Adrenal gland (tissue), 9 donors: ENCODE measurements at regions not wholly inside any gene's neighbourhood (a gene's known extent, or its start where the extent isn't known, plus 50 kb on each side); places are given as distances from the start of the nearest gene placed in this dataset.

ENCODE experiments used
- DNase-seq, 7 donors: peaks; one replicate each; pipeline ENCODE4 v3.0.0-alpha.2; 2019 to 2020
- H3K27ac ChIP-seq, 5 donors: fragments of 200-600 bp; sonication (generic) in 4 of 5; 1 replicate in 3 of 5; 2 replicates in 2 of 5; pipeline versions ENCODE4 v1.5.1 to v1.8.0; 2016 to 2020; ENCODE audit warnings: mild to moderate bottlenecking in 1 of 5
- H3K27me3 ChIP-seq: fragments of 200-600 bp; 2 replicates; pipeline ENCODE4 v1.8.0; 2021
- H3K36me3 ChIP-seq, 2 donors: fragments of 200-600 bp; replicated peaks in 1 of 2; 1 replicate in 1 of 2; 2 replicates in 1 of 2; pipeline versions ENCODE4 v1.5.1 to v1.8.0; 2018 to 2022
- H3K4me1 ChIP-seq, 2 donors: fragments of 200-600 bp; replicated peaks in 1 of 2; 1 replicate in 1 of 2; 2 replicates in 1 of 2; pipeline versions ENCODE4 v1.5.1 to v1.8.0; 2018 to 2021
- H3K4me3 ChIP-seq, 4 donors: fragments of 200-600 bp; sonication (generic) in 3 of 4; one replicate each; pipeline ENCODE4 v1.5.1; 2016 to 2018
- H3K9me3 ChIP-seq, 3 donors: fragments of 200-600 bp; sonication (generic) in 1 of 3; replicated peaks in 1 of 3; 1 replicate in 2 of 3; 2 replicates in 1 of 3; pipeline versions ENCODE4 v1.5.1 to v1.8.0; 2016 to 2021
- CTCF ChIP-seq, 6 experiments: fragments of 450-650 bp in 4 of 6; fragments of 200-600 bp in 2 of 6; sonication (generic) in 1 of 6; IDR thresholded peaks; 1 replicate in 5 of 6; 2 replicates in 1 of 6; pipeline versions ENCODE4 v1.5.1 to v1.8.0; 2016 to 2021; ENCODE audit warnings: antibody characterized with exemption in 6 of 6, mild to moderate bottlenecking in 2 of 6, moderate library complexity in 1 of 6
- POLR2A ChIP-seq, 2 donors: fragments of 450-650 bp; IDR thresholded peaks; one replicate each; pipeline ENCODE4 v1.6.1; 2017; ENCODE audit warnings: antibody characterized with exemption in 2 of 2, mild to moderate bottlenecking in 2 of 2, moderate library complexity in 1 of 2
- WGBS, 4 donors: extraction: QIAGEN DNeasy Blood & Tissue Kit in 2 of 4; methylation state at CpG; one replicate each; pipeline versions ENCODE4 v1.1.5 to v1.1.7; 2013 to 2017; 5-methylcytosine and 5-hydroxymethylcytosine counted together
- intact Hi-C, 2 donors: fragments of 100-400 bp; cut with DNase I; formaldehyde crosslinking; loops; one replicate each; pipeline versions ENCODE4 v1.14.1 to v1.15.0; 2022 to 2023
- donor health status: healthy with polysubstance abuse.
- donor health status: Bipolar disorder and iron deficiency.
- donor health status: DM: yes; HTN: yes; CAD: no.
- donor health status: DM: no; HTN: no; CAD: no.
- donor health status: DM: no; HTN: no; CAD: no.

- intact Hi-C loops, result loop anchor here in 1 of 2 donors (10.0 kb wide), 1 partner anchor 699 kb away; no protein-coding TSS in a partner anchor
- WGBS, 4 donors, result 69 to 89% (median 81%) methylated on average over 3 of the region's 3 CpGs
- TF ChIP-seq CTCF (IDR thresholded peaks at IDR 0.05) (no peak), POLR2A (IDR thresholded peaks at IDR 0.05) (no peak)
- no peaks in the 10 kb centered on the region for H3K36me3 ChIP-seq
- no peak overlapping the region for H3K4me3 ChIP-seq
- H3K4me1 ChIP-seq, result no peaks in the 10 kb centered on the region
- no peaks in the 10 kb centered on the region for H3K9me3 ChIP-seq
- no peaks in the 10 kb centered on the region for H3K27me3 ChIP-seq
- DNase-seq, result no peak
- no peak overlapping the region for H3K27ac ChIP-seq
These were observed 181.2 kb upstream of the PROK2 start for GRCh38 chr3:71966185-71966584.

GRCh38 chr3:71964170-71964569, 179.2 kb upstream of the PROK2 start:
- Histone ChIP-seq H3K4me3 (no peak overlapping the region), H3K36me3 (no peaks in the 10 kb centered on the region), H3K4me1 (no peaks in the 10 kb centered on the region), H3K27ac (no peak overlapping the region), H3K9me3 (no peaks in the 10 kb centered on the region), H3K27me3 (no peaks in the 10 kb centered on the region)
- DNase-seq, result no peak
- no peak for TF ChIP-seq CTCF (IDR thresholded peaks at IDR 0.05)
- TF ChIP-seq POLR2A (IDR thresholded peaks at IDR 0.05), result no peak
- WGBS, 4 donors, result 71 to 100% (median 91%) methylated on average over 1 of the region's 1 CpG
- intact Hi-C loops, result loop anchor here (5.0 to 10.0 kb wide), 2 partner anchors 293 to 701 kb away; no protein-coding TSS in a partner anchor

DNA sequence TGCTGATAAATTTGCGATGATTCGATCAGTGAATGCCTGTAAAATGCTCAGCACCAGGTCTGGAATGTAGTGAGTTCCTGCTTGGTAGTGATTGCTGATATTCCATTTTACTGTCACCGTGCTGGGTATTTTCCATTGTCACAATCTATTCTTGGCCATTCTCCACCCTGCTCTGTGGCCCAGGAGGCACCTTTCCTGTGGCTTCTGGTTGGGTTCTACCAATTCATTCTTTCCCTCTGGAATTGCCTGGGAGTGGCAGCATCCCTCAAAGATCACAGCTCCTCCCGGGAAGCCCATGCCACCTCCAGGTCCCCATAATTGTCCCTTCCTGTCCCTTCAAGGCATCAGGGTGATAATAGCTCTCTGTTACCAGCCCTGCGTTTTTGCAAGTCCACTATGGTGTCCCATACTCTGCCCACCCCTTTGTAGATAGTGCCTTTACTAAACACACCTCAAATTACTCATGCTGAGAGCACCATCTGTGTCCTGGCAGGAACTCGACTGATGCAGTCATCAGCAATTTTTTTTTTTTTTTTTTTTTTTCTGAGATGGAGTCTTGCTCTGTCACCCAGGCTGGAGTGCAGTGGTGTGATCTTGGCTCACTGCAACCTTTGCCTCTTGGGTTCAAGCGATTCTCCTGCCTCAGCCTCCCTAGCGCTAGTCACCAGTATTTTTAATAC, 177.8 kb upstream of the PROK2 start:
- Histone ChIP-seq H3K9me3 (no peaks in the 10 kb centered on the region), H3K36me3 (no peaks in the 10 kb centered on the region), H3K27ac (no peak overlapping the region), H3K4me3 (no peak overlapping the region), H3K4me1 (no peaks in the 10 kb centered on the region), H3K27me3 (no peaks in the 10 kb centered on the region)
- no peak for DNase-seq
- intact Hi-C loops, result loop anchor here (5.0 to 10.0 kb wide), 2 partner anchors 295 to 702 kb away; no protein-coding TSS in a partner anchor
- TF ChIP-seq CTCF (IDR thresholded peaks at IDR 0.05) (no peak), POLR2A (IDR thresholded peaks at IDR 0.05) (no peak)
- WGBS, 4 donors, result 74 to 86% (median 81%) methylated on average over 8 of the region's 8 CpGs

DNA sequence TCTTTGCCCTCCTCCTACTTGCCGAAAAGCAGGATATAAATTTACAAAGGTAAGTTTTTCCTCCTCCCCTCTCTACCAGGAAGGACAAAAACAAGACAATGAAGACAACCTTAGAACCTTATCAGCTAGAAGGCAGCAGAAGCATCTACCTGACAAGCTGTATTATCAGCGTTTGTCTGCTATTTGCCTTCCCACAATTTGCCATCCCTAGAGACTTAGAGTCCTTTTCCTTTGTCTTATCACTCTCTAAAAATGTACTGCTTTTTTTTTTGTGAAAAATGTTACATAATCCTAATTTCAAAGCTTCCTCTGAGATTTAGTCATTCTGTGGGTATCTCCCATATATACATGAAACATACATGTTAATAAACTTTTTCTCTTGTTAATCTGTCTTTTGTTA, 176.9 kb upstream of the PROK2 start:
- no peak overlapping the region for H3K4me3 ChIP-seq

More for the DNA sequence above, 176.9 kb upstream of the PROK2 start:
- intact Hi-C loops, result loop anchor here (5.0 to 10.0 kb wide), 2 partner anchors 295 to 703 kb away; no protein-coding TSS in a partner anchor
- TF ChIP-seq POLR2A (IDR thresholded peaks at IDR 0.05) (no peak), CTCF (IDR thresholded peaks at IDR 0.05) (no peak)
- DNase-seq, result no peak
- Histone ChIP-seq H3K36me3 (no peaks in the 10 kb centered on the region), H3K4me1 (no peaks in the 10 kb centered on the region), H3K9me3 (no peaks in the 10 kb centered on the region), H3K27ac (no peak overlapping the region), H3K27me3 (no peaks in the 10 kb centered on the region)
- WGBS, 4 donors, result 62 to 90% (median 76%) methylated on average over 2 of the region's 2 CpGs
